ENCODE measurements at regions not wholly inside any gene's neighbourhood (a gene's known extent, or its start where the extent isn't known, plus 50 kb on each side); places are given as distances from the start of the nearest gene placed in this dataset.

DNA sequence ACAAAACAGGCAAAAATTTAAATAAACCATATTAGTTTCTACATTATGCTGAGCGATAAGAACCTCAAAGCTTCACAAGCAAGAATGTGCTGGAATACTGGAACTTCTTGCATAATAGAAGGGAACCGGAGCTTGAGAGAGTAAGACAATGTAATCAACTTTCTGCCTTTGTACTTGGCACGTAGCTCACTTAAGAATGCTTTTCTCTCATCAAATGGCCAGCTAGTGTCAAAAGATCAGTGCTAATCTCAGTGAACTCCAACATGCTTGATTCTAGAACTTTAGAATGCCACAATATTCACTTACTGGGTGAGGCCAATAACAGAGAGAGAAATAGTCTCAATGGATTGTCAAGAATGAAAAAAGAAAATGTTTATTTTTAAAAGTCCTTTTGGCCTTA is 486.1 kb upstream of the LRRC7 start:
- no peaks in the 10 kb centered on the region for H4K20me1 ChIP-seq (ENCODE audit: insufficient read depth)
- no peak overlapping the region for H2AFZ ChIP-seq (ENCODE audit: low read depth)
- H3K4me1 ChIP-seq (ENCODE audit: control insufficient read depth in 1 of 2, insufficient read depth in 2 of 2, low read depth in 1 of 2, low read length in 1 of 2): peaks cover 0 to 2% of the 10 kb centered on the region in 2 experiments; a peak in 2 of 4 replicates
- H3K27ac ChIP-seq (ENCODE audit: low read depth in 2 of 2, low read length in 1 of 2): no peak overlapping the region
- no peak overlapping the region for H3K4me2 ChIP-seq
- no peaks in the 10 kb centered on the region for H3F3A ChIP-seq (replicated peaks; ENCODE audit: insufficient read depth)
- 34% methylated on average over 3 of the region's 3 CpGs for WGBS (ENCODE audit: low lambda C conversion rate)
- H3K36me3 ChIP-seq (replicated peaks in 1 of 2; ENCODE audit: control insufficient read depth in 1 of 2, insufficient read depth in 2 of 2, low read length in 1 of 2): no peaks in the 10 kb centered on the region
- H3K9ac ChIP-seq: no peak overlapping the region
- H3K79me2 ChIP-seq (ENCODE audit: insufficient read depth): no peaks in the 10 kb centered on the region; the same call in 1 of the 2 replicates
- CTCF ChIA-PET: no interaction called here
- TF ChIP-seq TEAD4 (IDR thresholded peaks at IDR 0.05; ENCODE audit: borderline replicate concordance, insufficient read depth): no peak
- no peak for TF ChIP-seq CTCF (IDR thresholded peaks at IDR 0.05)
- no peak for TF ChIP-seq FOXJ3 (CRISPR knock-in tag; IDR thresholded peaks at IDR 0.05)
- TF ChIP-seq POLR2AphosphoS5 (IDR thresholded peaks at IDR 0.05; ENCODE audit: low read depth, low read length): no peak
- TF ChIP-seq RAD21 (IDR thresholded peaks at IDR 0.05; ENCODE audit: low read length): no peak
- TF ChIP-seq NRF1 (IDR thresholded peaks at IDR 0.05; ENCODE audit: low read depth, low read length): no peak
- no peak for TF ChIP-seq ELF1 (IDR thresholded peaks at IDR 0.05)
- TF ChIP-seq SIN3A (IDR thresholded peaks at IDR 0.05; ENCODE audit: borderline replicate concordance, low read depth, low read length): no peak
- TF ChIP-seq EZH2phosphoT487 (IDR thresholded peaks at IDR 0.05; ENCODE audit: borderline replicate concordance, low read depth): no peak
- no peak for TF ChIP-seq RXRA (IDR thresholded peaks at IDR 0.05; ENCODE audit: borderline replicate concordance, low read depth)
- TF ChIP-seq, protein P1, sequence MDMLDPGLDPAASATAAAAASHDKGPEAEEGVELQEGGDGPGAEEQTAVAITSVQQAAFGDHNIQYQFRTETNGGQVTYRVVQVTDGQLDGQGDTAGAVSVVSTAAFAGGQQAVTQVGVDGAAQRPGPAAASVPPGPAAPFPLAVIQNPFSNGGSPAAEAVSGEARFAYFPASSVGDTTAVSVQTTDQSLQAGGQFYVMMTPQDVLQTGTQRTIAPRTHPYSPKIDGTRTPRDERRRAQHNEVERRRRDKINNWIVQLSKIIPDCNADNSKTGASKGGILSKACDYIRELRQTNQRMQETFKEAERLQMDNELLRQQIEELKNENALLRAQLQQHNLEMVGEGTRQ (IDR thresholded peaks at IDR 0.05; ENCODE audit: borderline replicate concordance, low read depth, low read length): no peak
- TF ChIP-seq GABPA (IDR thresholded peaks at IDR 0.05; ENCODE audit: low read depth): no peak
- TF ChIP-seq RFX5 (IDR thresholded peaks at IDR 0.05; ENCODE audit: low read length): no peak
- no peak for TF ChIP-seq CHD2 (IDR thresholded peaks at IDR 0.05; ENCODE audit: low read length, partially characterized antibody)
- TF ChIP-seq JUND (IDR thresholded peaks at IDR 0.05): no peak
- H3K9me2 ChIP-seq: no peaks in the 10 kb centered on the region
- POLR2A ChIA-PET: no interaction called here
- H3K9me3 ChIP-seq: no peaks in the 10 kb centered on the region
- no peaks in the 10 kb centered on the region for H3K27me3 ChIP-seq (ENCODE audit: insufficient read depth)
- H3K4me3 ChIP-seq (ENCODE audit: low read depth in 2 of 2, low read length in 1 of 2): no peak overlapping the region
- no peak for DNase-seq

- Histone ChIP-seq H3K27me3 (ENCODE audit: insufficient read depth) (no peaks in the 10 kb centered on the region), H2AFZ (ENCODE audit: low read depth) (no peak overlapping the region), H4K20me1 (ENCODE audit: insufficient read depth) (no peaks in the 10 kb centered on the region), H3F3A (replicated peaks; ENCODE audit: insufficient read depth) (no peaks in the 10 kb centered on the region), H3K9ac (no peak overlapping the region), H3K9me2 (no peaks in the 10 kb centered on the region), H3K79me2 (ENCODE audit: insufficient read depth) (no peaks in the 10 kb centered on the region; the same call in 1 of the 2 replicates), H3K4me2 (no peak overlapping the region), H3K4me1 (ENCODE audit: control insufficient read depth in 1 of 2, insufficient read depth in 2 of 2, low read depth in 1 of 2, low read length in 1 of 2) (peaks cover 0 to 2% of the 10 kb centered on the region in 2 experiments; a peak in 2 of 4 replicates), H3K27ac (ENCODE audit: low read depth in 2 of 2, low read length in 1 of 2) (no peak overlapping the region), H3K9me3 (no peaks in the 10 kb centered on the region), H3K4me3 (ENCODE audit: low read depth in 2 of 2, low read length in 1 of 2) (no peak overlapping the region), H3K36me3 (replicated peaks in 1 of 2; ENCODE audit: control insufficient read depth in 1 of 2, insufficient read depth in 2 of 2, low read length in 1 of 2) (no peaks in the 10 kb centered on the region)
- DNase-seq: no peak
- TF ChIP-seq JUND (IDR thresholded peaks at IDR 0.05): no peak
- no peak for TF ChIP-seq ZBTB33 (IDR thresholded peaks at IDR 0.05; ENCODE audit: borderline replicate concordance, low read depth)
- no peak for TF ChIP-seq NFIC (IDR thresholded peaks at IDR 0.05; ENCODE audit: borderline replicate concordance)
- TF ChIP-seq FOXM1 (IDR thresholded peaks at IDR 0.05; ENCODE audit: low read depth): no peak
- no peak for TF ChIP-seq GABPA (IDR thresholded peaks at IDR 0.05; ENCODE audit: low read depth)
- TF ChIP-seq, protein P1 (IDR thresholded peaks at IDR 0.05; ENCODE audit: borderline replicate concordance, low read depth, low read length): no peak
- no peak for TF ChIP-seq MEF2A (IDR thresholded peaks at IDR 0.05; ENCODE audit: borderline replicate concordance, low read depth)
- no peak for TF ChIP-seq SIN3A (IDR thresholded peaks at IDR 0.05; ENCODE audit: borderline replicate concordance, low read depth, low read length)
- TF ChIP-seq RAD21 (IDR thresholded peaks at IDR 0.05; ENCODE audit: low read length): no peak
- ChIA-PET CTCF (no interaction called here), POLR2A (no interaction called here)
- 65% methylated on average over 4 of the region's 4 CpGs for WGBS (ENCODE audit: low lambda C conversion rate)
Observed at GRCh38 chr1:69082312-69082711, 485.4 kb upstream of the LRRC7 start.

Measured in SK-N-SH (cell line).